ENCODE measurements at regions not wholly inside any gene's neighbourhood (a gene's known extent, or its start where the extent isn't known, plus 50 kb on each side); places are given as distances from the start of the nearest gene placed in this dataset.

DNA sequence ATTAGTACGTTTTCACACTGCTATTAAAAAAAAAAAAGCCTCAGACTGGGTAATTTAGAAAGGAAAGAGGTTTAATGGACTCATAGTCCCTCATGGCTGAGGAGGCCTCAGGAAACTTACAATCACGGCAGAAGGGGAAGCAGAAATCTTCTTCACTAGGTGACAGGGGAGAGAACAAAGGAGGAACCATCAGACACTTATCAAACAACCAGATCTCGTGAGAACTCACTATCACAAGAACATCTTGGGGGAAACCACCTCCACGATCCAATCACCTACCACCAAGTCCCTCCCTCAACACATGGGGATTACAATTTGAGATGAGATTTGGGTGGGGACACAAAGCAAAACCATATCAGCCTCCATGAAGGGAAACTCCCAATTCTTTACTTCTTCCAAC is 85.2 kb upstream of the MAFB start:
- TF ChIP-seq, protein P1, sequence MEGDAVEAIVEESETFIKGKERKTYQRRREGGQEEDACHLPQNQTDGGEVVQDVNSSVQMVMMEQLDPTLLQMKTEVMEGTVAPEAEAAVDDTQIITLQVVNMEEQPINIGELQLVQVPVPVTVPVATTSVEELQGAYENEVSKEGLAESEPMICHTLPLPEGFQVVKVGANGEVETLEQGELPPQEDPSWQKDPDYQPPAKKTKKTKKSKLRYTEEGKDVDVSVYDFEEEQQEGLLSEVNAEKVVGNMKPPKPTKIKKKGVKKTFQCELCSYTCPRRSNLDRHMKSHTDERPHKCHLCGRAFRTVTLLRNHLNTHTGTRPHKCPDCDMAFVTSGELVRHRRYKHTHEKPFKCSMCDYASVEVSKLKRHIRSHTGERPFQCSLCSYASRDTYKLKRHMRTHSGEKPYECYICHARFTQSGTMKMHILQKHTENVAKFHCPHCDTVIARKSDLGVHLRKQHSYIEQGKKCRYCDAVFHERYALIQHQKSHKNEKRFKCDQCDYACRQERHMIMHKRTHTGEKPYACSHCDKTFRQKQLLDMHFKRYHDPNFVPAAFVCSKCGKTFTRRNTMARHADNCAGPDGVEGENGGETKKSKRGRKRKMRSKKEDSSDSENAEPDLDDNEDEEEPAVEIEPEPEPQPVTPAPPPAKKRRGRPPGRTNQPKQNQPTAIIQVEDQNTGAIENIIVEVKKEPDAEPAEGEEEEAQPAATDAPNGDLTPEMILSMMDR (conservative IDR thresholded peaks at IDR 0.05; ENCODE audit: low read depth, low read length) = no peak
- H3K4me3 ChIP-seq (ENCODE audit: low read depth, low read length) = no peak overlapping the region
- DNase-seq (ENCODE audit: low read depth) = no peak

DNA sequence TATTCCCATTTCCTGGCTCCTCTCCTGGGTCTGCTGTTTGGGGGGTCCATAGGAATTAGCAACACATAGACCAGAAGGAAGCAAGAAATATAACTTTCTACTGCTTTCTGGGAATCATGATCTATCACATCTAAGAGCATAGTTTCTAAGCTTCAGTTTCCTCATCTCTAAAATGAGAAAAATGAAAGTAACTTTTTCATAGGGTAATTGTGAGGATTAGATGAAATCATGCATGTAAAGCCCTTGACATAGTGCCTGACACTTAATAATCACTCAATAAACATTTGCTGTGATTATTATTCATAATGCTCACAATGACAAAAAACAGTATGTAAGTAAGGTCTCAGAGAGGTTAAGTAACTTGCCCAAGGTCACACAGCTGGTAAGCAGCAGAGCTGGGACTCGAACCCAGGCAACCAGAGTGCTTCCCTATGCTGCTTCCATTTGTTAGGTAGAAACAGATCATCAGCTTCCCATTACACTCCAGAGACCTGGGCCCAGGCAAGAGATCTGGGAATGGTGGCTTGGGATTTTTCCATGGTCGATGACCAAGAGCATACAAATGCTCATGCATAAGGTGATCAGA is 86.6 kb upstream of the MAFB start:
- no peak for DNase-seq (ENCODE audit: low read depth)
- TF ChIP-seq, protein P1 (conservative IDR thresholded peaks at IDR 0.05; ENCODE audit: low read depth, low read length) = no peak
- no peak overlapping the region for H3K4me3 ChIP-seq (ENCODE audit: low read depth, low read length)

DNA sequence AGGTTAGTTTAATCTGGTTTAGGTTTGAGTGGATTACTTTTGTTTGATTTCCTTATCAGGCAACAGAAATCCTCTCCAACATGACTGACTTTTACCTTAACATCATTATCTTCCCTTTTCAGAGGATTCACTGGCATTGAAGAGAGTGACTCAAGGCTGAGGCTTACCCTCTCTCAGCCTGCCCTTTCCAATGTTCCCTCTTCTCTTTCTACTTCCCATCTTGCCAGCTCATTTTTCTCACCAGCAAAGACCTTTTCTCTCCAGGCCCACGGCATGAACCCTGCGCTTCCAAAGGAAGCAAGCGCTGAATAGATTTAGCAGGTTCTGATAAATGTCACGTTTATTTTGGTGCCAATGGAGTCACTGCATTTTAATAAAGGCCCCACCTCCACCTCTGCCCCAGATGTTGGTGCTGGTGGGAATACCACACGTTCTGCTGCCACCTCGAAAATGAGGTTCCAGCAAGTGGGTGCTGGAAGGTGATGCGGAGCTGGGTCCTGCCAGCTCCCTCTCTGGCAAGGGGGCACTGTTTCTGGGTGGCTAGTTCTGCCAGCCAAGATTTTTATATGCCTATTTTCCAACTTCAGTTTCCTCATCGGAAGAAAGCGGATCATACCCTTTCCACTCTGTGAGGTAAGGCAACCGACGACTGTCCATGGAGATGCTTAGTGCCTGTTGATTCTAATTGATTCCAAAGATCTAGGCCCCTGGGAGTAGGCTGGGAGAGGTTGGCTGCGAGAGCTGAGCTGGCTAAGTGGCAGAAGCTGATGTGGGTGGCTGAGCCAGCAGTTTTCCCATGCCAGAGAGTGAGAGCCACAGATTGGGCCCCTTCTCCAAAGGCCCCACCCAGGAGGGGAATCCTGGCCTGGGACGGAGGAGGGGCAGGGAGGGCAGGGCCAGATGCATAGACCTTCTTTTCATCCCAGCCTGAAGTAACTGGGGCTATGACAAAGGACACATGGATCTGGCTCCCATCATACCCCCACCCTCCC is 87.7 kb upstream of the MAFB start:
- DNase-seq (ENCODE audit: low read depth) = no peak
- TF ChIP-seq, protein P1 (conservative IDR thresholded peaks at IDR 0.05; ENCODE audit: low read depth, low read length) = no peak
- H3K4me3 ChIP-seq (ENCODE audit: low read depth, low read length) = no peak overlapping the region

DNA sequence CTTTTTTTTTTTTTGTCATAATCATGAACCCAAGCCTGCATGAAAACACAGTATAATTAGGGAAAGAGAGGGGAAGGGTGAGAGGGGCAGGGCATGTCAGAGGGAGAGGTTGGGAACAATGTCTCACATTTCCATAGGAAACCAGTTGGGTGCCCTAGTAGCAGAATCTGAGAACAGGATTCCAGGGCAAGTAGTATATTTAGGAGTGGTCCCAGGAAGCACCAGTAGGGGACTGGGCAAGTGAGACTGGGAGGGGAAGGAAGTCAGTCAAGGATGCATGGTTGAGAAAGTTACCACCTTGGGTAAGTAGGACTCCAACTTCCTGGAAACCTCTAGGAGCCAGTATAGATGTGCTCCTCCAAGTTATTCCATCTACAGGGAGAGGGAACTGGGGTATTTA is 88.6 kb upstream of the MAFB start:
- DNase-seq (ENCODE audit: low read depth) = no peak
- TF ChIP-seq, protein P1 (conservative IDR thresholded peaks at IDR 0.05; ENCODE audit: low read depth, low read length) = no peak
- H3K4me3 ChIP-seq (ENCODE audit: low read depth, low read length) = no peak overlapping the region

DNA sequence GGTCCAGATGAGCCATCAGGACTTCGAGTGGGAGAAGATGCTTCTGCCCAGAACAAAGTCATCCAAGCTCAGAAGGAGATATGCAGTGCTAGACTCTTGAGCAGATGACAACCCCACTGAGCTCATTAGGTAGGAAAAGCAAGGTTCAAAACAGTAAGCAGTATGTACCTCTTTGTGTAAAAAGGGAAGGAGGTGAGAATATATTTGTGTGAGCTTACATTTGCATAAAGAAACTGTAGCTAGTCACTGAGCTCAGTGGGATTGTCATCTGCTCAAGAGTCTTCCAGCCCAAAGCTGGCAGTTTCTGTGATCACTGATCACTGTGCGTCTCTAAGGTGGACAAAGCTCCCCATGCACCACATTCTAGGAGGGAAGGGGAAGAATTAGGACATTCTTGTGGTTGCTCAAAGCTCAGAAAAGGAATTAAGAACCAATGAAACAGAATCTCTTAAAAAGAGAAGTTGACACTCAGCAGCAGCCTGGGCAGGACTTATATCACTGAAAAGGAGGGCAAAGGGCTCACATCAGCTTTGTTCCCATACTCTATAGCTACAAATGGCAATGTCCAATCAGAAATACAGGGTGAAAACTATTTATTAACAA is 90.0 kb upstream of the MAFB start:
- H3K4me3 ChIP-seq (ENCODE audit: low read depth, low read length) = no peak overlapping the region
- DNase-seq (ENCODE audit: low read depth) = no peak
- TF ChIP-seq, protein P1 (conservative IDR thresholded peaks at IDR 0.05; ENCODE audit: low read depth, low read length) = no peak

DNA sequence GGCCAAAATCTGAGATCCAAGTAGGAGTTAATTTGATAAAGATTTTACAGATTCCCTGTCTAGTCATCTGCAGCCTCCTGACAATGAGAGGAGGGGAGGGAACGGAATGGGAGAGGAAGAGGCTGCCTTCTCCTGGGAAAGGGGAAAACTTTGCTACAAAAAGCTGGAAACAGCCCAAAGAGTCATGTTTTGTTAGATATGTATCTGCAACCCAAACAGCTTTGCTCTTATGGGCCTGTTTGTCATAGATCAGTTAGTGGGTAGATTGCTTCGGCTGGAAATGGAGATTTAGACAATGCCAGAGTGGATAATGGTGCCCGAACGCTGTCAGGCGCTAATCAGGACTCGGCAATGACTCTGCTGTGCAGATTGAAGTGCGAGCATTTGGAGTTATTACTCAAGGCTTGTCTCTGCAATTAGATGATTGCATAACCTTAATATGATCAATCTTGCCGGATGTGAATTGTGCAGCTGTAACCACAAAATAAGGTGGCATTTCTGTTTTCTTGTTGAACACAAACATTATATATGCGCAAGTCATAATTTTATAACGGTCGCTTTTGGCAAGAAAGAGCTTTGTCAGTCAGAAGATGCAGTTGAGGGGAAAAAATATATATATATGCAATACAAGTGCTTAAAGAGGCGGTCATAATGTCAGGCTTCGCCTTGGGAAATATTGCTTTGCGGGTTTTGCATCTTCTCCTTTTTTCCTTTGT is 92.4 kb upstream of the MAFB start:
- no peak overlapping the region for H3K4me3 ChIP-seq (ENCODE audit: low read depth, low read length)
- no peak for DNase-seq (ENCODE audit: low read depth)
- TF ChIP-seq, protein P1 (conservative IDR thresholded peaks at IDR 0.05; ENCODE audit: low read depth, low read length) = no peak

All from epithelial cell of proximal tubule (primary cell).